OCI-LY1 (cell line): ENCODE measurements at regions not wholly inside any gene's neighbourhood (a gene's known extent, or its start where the extent isn't known, plus 50 kb on each side); places are given as distances from the start of the nearest gene placed in this dataset.

Experiments
- H2AFZ ChIP-seq: fragments of 200-600 bp; sonication (generic), shearing (Covaris generic); 2 replicates; pipeline ENCODE4 v1.6.0; 2014; ENCODE audit warnings: antibody characterized with exemption, mild to moderate bottlenecking, low read length
- H3F3A ChIP-seq: fragments of 200-600 bp; sonication (generic), shearing (Covaris generic); 2 replicates; pipeline ENCODE4 v1.6.0; 2014; ENCODE audit warnings: mild to moderate bottlenecking, antibody characterized with exemption, low read length, moderate library complexity; ENCODE audit not compliant: insufficient read depth
- H3K27ac ChIP-seq: fragments of 200-600 bp; sonication (generic); 2 replicates; pipeline ENCODE4 v1.5.1; 2014; ENCODE audit warnings: low read length, mixed run types, mild to moderate bottlenecking, low read depth; ENCODE audit not compliant: poor library complexity, severe bottlenecking
- H3K27me3 ChIP-seq: fragments of 200-600 bp; sonication (generic); 2 replicates; pipeline ENCODE4 v1.6.0; 2014; ENCODE audit warnings: antibody characterized with exemption, mild to moderate bottlenecking, low read length, moderate library complexity; ENCODE audit not compliant: insufficient read depth
- H3K36me3 ChIP-seq: fragments of 200-600 bp; sonication (generic); 2 replicates; pipeline ENCODE4 v1.6.1; 2014; ENCODE audit warnings: mild to moderate bottlenecking, antibody characterized with exemption, low read length, moderate library complexity, mixed read lengths; ENCODE audit not compliant: insufficient read depth
- H3K4me1 ChIP-seq: fragments of 200-600 bp; sonication (generic); 2 replicates; pipeline ENCODE4 v1.5.1; 2014; ENCODE audit warnings: mild to moderate bottlenecking, low read length, moderate library complexity; ENCODE audit not compliant: insufficient read depth, severe bottlenecking
- H3K4me2 ChIP-seq: fragments of 200-600 bp; sonication (generic), shearing (Covaris generic); 2 replicates; pipeline ENCODE4 v1.6.1; 2014; ENCODE audit warnings: low read length
- H3K4me3 ChIP-seq: fragments of 200-600 bp; sonication (generic); 2 replicates; pipeline ENCODE4 v1.5.1; 2014; ENCODE audit warnings: low read length, low read depth, mild to moderate bottlenecking, mixed read lengths; ENCODE audit not compliant: poor library complexity, severe bottlenecking
- H3K79me2 ChIP-seq: fragments of 200-600 bp; shearing (Covaris generic); 2 replicates; pipeline ENCODE4 v1.6.1; 2016; ENCODE audit warnings: mixed run types, low read length, mixed read lengths; ENCODE audit not compliant: insufficient read depth
- H3K9ac ChIP-seq: fragments of 200-600 bp; sonication (generic), shearing (Covaris generic); 2 replicates; pipeline ENCODE4 v1.6.1; 2014; ENCODE audit warnings: mild to moderate bottlenecking, low read length, mixed read lengths
- H3K9me2 ChIP-seq: fragments of 200-600 bp; sonication (generic), shearing (Covaris generic); 2 replicates; pipeline ENCODE4 v1.6.1; 2014; ENCODE audit warnings: low read depth, mild to moderate bottlenecking, low read length, mixed read lengths
- H3K9me3 ChIP-seq: fragments of 200-600 bp; shearing (Covaris generic); 2 replicates; pipeline ENCODE4 v1.6.1; 2014; ENCODE audit warnings: low read length, mixed read lengths
- H4K20me1 ChIP-seq: fragments of 200-600 bp; sonication (generic), shearing (Covaris generic); 2 replicates; pipeline ENCODE4 v1.6.0; 2016; ENCODE audit warnings: mild to moderate bottlenecking, low read length; ENCODE audit not compliant: insufficient read depth
- CTCF ChIP-seq: fragments of 200-600 bp; sonication (generic), shearing (Covaris generic); IDR thresholded peaks from 2 replicates; pipeline ENCODE4 v1.5.1; 2017; ENCODE audit warnings: mild to moderate bottlenecking, antibody characterized with exemption, low read length, moderate library complexity, mixed read lengths
- EZH2 ChIP-seq: fragments of 200-600 bp; sonication (generic), shearing (Covaris generic); IDR thresholded peaks from 2 replicates; pipeline ENCODE4 v1.8.0; 2017; ENCODE audit warnings: borderline replicate concordance, mixed run types, mild to moderate bottlenecking, antibody characterized with exemption, low read length, moderate library complexity, mixed read lengths

- Histone ChIP-seq H3K9me2 (no peaks in the 10 kb centered on the region), H3K4me1 (no peaks in the 10 kb centered on the region), H3K79me2 (no peaks in the 10 kb centered on the region), H3K27me3 (no peaks in the 10 kb centered on the region), H3F3A (no peaks in the 10 kb centered on the region), H3K9me3 (no peaks in the 10 kb centered on the region), H3K4me3 (no peak overlapping the region), H3K4me2 (no peak overlapping the region), H3K36me3 (no peaks in the 10 kb centered on the region), H2AFZ (no peak overlapping the region), H3K27ac (no peak overlapping the region), H4K20me1 (no peaks in the 10 kb centered on the region), H3K9ac (no peak overlapping the region)
- no peak for TF ChIP-seq CTCF
- no peak for TF ChIP-seq EZH2
Observed at GRCh38 chr13:112184851-112185371, 118.0 kb downstream of the SOX1 start.

GRCh38 chr13:112185466-112185865 lies 118.5 kb downstream of the SOX1 start:
- H4K20me1 ChIP-seq, result no peaks in the 10 kb centered on the region
- no peak overlapping the region for H3K9ac ChIP-seq
- no peaks in the 10 kb centered on the region for H3F3A ChIP-seq
- H3K36me3 ChIP-seq, result no peaks in the 10 kb centered on the region
- no peaks in the 10 kb centered on the region for H3K79me2 ChIP-seq
- H3K9me2 ChIP-seq, result no peaks in the 10 kb centered on the region
- H3K27me3 ChIP-seq, result no peaks in the 10 kb centered on the region
- H3K9me3 ChIP-seq, result no peaks in the 10 kb centered on the region
- no peaks in the 10 kb centered on the region for H3K4me1 ChIP-seq
- TF ChIP-seq CTCF, result no peak
- no peak for TF ChIP-seq EZH2
- H2AFZ ChIP-seq, result no peak overlapping the region
- H3K27ac ChIP-seq, result no peak overlapping the region
- no peak overlapping the region for H3K4me2 ChIP-seq
- no peak overlapping the region for H3K4me3 ChIP-seq

GRCh38 chr13:112186091-112186490 lies 119.1 kb downstream of the SOX1 start:
- Histone ChIP-seq H3K27me3 (no peaks in the 10 kb centered on the region), H3K79me2 (no peaks in the 10 kb centered on the region), H2AFZ (no peak overlapping the region), H4K20me1 (no peaks in the 10 kb centered on the region), H3K27ac (no peak overlapping the region), H3K36me3 (no peaks in the 10 kb centered on the region), H3K9me2 (no peaks in the 10 kb centered on the region), H3K9ac (no peak overlapping the region), H3K4me2 (no peak overlapping the region), H3F3A (no peaks in the 10 kb centered on the region), H3K9me3 (no peaks in the 10 kb centered on the region), H3K4me3 (no peak overlapping the region), H3K4me1 (no peaks in the 10 kb centered on the region)
- TF ChIP-seq EZH2 (no peak), CTCF (no peak)
